ENCODE measurements at regions not wholly inside any gene's neighbourhood (a gene's known extent, or its start where the extent isn't known, plus 50 kb on each side); places are given as distances from the start of the nearest gene placed in this dataset.

GRCh38 chr1:81231729-81232038 lies 569.0 kb upstream of the ADGRL2 start:
- TF ChIP-seq, protein P1, sequence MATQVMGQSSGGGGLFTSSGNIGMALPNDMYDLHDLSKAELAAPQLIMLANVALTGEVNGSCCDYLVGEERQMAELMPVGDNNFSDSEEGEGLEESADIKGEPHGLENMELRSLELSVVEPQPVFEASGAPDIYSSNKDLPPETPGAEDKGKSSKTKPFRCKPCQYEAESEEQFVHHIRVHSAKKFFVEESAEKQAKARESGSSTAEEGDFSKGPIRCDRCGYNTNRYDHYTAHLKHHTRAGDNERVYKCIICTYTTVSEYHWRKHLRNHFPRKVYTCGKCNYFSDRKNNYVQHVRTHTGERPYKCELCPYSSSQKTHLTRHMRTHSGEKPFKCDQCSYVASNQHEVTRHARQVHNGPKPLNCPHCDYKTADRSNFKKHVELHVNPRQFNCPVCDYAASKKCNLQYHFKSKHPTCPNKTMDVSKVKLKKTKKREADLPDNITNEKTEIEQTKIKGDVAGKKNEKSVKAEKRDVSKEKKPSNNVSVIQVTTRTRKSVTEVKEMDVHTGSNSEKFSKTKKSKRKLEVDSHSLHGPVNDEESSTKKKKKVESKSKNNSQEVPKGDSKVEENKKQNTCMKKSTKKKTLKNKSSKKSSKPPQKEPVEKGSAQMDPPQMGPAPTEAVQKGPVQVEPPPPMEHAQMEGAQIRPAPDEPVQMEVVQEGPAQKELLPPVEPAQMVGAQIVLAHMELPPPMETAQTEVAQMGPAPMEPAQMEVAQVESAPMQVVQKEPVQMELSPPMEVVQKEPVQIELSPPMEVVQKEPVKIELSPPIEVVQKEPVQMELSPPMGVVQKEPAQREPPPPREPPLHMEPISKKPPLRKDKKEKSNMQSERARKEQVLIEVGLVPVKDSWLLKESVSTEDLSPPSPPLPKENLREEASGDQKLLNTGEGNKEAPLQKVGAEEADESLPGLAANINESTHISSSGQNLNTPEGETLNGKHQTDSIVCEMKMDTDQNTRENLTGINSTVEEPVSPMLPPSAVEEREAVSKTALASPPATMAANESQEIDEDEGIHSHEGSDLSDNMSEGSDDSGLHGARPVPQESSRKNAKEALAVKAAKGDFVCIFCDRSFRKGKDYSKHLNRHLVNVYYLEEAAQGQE (IDR thresholded peaks at IDR 0.05; ENCODE audit: insufficient read depth in 1 of 2, low read depth in 2 of 2, low read length in 1 of 2), result no peak
- TF ChIP-seq CTCF (IDR thresholded peaks at IDR 0.05) (no peak), POLR2AphosphoS5 (IDR thresholded peaks at IDR 0.05; ENCODE audit: low read depth, low read length) (no peak)

Data from Panc1 (cell line).